Naive thymus-derived CD4-positive, alpha-beta T cell (primary cell): ENCODE measurements at regions not wholly inside any gene's neighbourhood (a gene's known extent, or its start where the extent isn't known, plus 50 kb on each side); places are given as distances from the start of the nearest gene placed in this dataset.
"Not testable (repeated sequence)": the region's sequence is repeated elsewhere in the genome, so short reads cannot be mapped to it uniquely, and the experiment has no call there.

Experiments
- ATAC-seq: fragments of 150-1000 bp; cut with Tn5 transposase; 2 replicates; pipeline ENCODE4 v1.10.0; 2021; ENCODE audit warnings: mild to moderate bottlenecking, moderate library complexity
- CTCF ChIA-PET: fragments of 350-600 bp; sonication (Branson Sonifier 250); formaldehyde crosslinking; loops from one replicate; lab custom pipeline; 2021; ENCODE audit warnings: antibody characterized with exemption; lab: Charles Lee
- POLR2A ChIA-PET: fragments of 350-600 bp; sonication (Branson Sonifier 250); formaldehyde crosslinking; loops from one replicate; lab custom pipeline; 2021; ENCODE audit warnings: antibody characterized with exemption, inconsistent platforms; lab: Charles Lee
- DNase-seq, 9 donors: peaks; one replicate each; pipeline versions ENCODE4 v3.0.0 to v3.0.0-alpha.2; 2020 to 2022; ENCODE audit warnings: mixed read lengths in 1 of 9
- H3K27ac ChIP-seq: one replicate; pipeline ENCODE4 v1.7.0; 2013; ENCODE audit warnings: mild to moderate bottlenecking, low read depth, low read length, moderate library complexity
- H3K27me3 ChIP-seq, 2 donors: one replicate each; pipeline ENCODE4 v1.7.0; 2013; ENCODE audit warnings: low read length in 2 of 2, mild to moderate bottlenecking in 2 of 2, moderate library complexity in 2 of 2; ENCODE audit not compliant: control insufficient read depth in 2 of 2, insufficient read depth in 2 of 2
- H3K36me3 ChIP-seq, 3 experiments: 1 replicate in 2 of 3; 2 replicates in 1 of 3; pipeline ENCODE4 v1.7.0; 2013; ENCODE audit warnings: low read length in 3 of 3, mild to moderate bottlenecking in 3 of 3, moderate library complexity in 1 of 3; ENCODE audit not compliant: insufficient read depth in 3 of 3, control insufficient read depth in 2 of 3
- H3K4me1 ChIP-seq, 2 donors: one replicate each; pipeline ENCODE4 v1.7.0; 2013; ENCODE audit warnings: low read length in 2 of 2, mild to moderate bottlenecking in 2 of 2, moderate library complexity in 1 of 2; ENCODE audit not compliant: control insufficient read depth in 2 of 2, insufficient read depth in 2 of 2
- H3K4me3 ChIP-seq: 2 replicates; pipeline ENCODE4 v1.7.0; 2013; ENCODE audit warnings: mild to moderate bottlenecking, low read length
- H3K9me3 ChIP-seq, 3 experiments: 1 replicate in 2 of 3; 2 replicates in 1 of 3; pipeline ENCODE4 v1.7.0; 2013; ENCODE audit warnings: low read length in 3 of 3; ENCODE audit not compliant: control insufficient read depth in 2 of 3
- H3K27ac Mint-ChIP-seq, 9 donors: one replicate each; pipeline ENCODE4 v1.8.0; 2020 to 2022; ENCODE audit warnings: mixed read lengths in 9 of 9, mild to moderate bottlenecking in 8 of 9, moderate library complexity in 5 of 9, inconsistent platforms in 2 of 9
- H3K27me3 Mint-ChIP-seq, 5 donors: one replicate each; pipeline ENCODE4 v1.8.0; 2021 to 2022; ENCODE audit warnings: mixed read lengths in 5 of 5, mild to moderate bottlenecking in 1 of 5
- H3K36me3 Mint-ChIP-seq, 5 donors: one replicate each; pipeline ENCODE4 v1.8.0; 2020 to 2022; ENCODE audit warnings: mixed read lengths in 5 of 5, mild to moderate bottlenecking in 3 of 5, inconsistent platforms in 1 of 5
- H3K4me1 Mint-ChIP-seq, 7 donors: one replicate each; pipeline ENCODE4 v1.8.0; 2020 to 2022; ENCODE audit warnings: mixed read lengths in 7 of 7, mild to moderate bottlenecking in 3 of 7, inconsistent platforms in 1 of 7
- H3K4me3 Mint-ChIP-seq, 10 donors: one replicate each; pipeline ENCODE4 v1.8.0; 2020 to 2022; ENCODE audit warnings: mild to moderate bottlenecking in 10 of 10, mixed read lengths in 10 of 10, moderate library complexity in 6 of 10, inconsistent platforms in 2 of 10
- H3K9me3 Mint-ChIP-seq, 11 donors: one replicate each; pipeline ENCODE4 v1.8.0; 2020 to 2022; ENCODE audit warnings: mixed read lengths in 11 of 11, mild to moderate bottlenecking in 4 of 11, inconsistent platforms in 1 of 11, moderate library complexity in 1 of 11
- intact Hi-C, 2 donors: fragments of 100-400 bp; cut with micrococcal nuclease; formaldehyde crosslinking; loops; one replicate each; pipeline ENCODE4 v1.15.1; 2023

GRCh38 chr7:68892236-68892635, 706.0 kb upstream of the AUTS2 start:
- Histone ChIP-seq H3K4me3 (no peak overlapping the region), H3K9me3 (no peaks in the 10 kb centered on the region), H3K27me3 (no peaks in the 10 kb centered on the region), H3K27ac (no peak overlapping the region), H3K4me1 (no peaks in the 10 kb centered on the region), H3K36me3 (no peaks in the 10 kb centered on the region)
- no peak for ATAC-seq
- CTCF ChIA-PET, result no interaction called here
- H3K27me3 Mint-ChIP-seq, result no peaks in the 10 kb centered on the region
- no peak for DNase-seq
- peaks cover 3 to 29% (median 8%) of the 10 kb centered on the region in 11 donors for H3K9me3 Mint-ChIP-seq
- no peaks in the 10 kb centered on the region for H3K4me1 Mint-ChIP-seq
- no peak overlapping the region for H3K27ac Mint-ChIP-seq
- intact Hi-C loops, result no loop called here
- POLR2A ChIA-PET, result no interaction called here
- no peaks in the 10 kb centered on the region for H3K36me3 Mint-ChIP-seq
- no peak overlapping the region for H3K4me3 Mint-ChIP-seq

- Mint-ChIP-seq H3K27me3 (no peaks in the 10 kb centered on the region), H3K9me3 (peaks cover 4 to 26% (median 9%) of the 10 kb centered on the region in 11 donors), H3K27ac (no peak overlapping the region), H3K4me3 (no peak overlapping the region), H3K36me3 (no peaks in the 10 kb centered on the region), H3K4me1 (no peaks in the 10 kb centered on the region)
- POLR2A ChIA-PET, result no interaction called here
- CTCF ChIA-PET, result no interaction called here
- intact Hi-C loops, result no loop called here
- Histone ChIP-seq H3K9me3 (no peaks in the 10 kb centered on the region), H3K4me1 (no peaks in the 10 kb centered on the region), H3K27me3 (no peaks in the 10 kb centered on the region), H3K4me3 (no peak overlapping the region), H3K27ac (no peak overlapping the region), H3K36me3 (no peaks in the 10 kb centered on the region)
- no peak for ATAC-seq
- no peak for DNase-seq
Observed at GRCh38 chr7:68893411-68893810, 704.9 kb upstream of the AUTS2 start.

GRCh38 chr7:68899156-68899555, 699.1 kb upstream of the AUTS2 start:
- H3K36me3 ChIP-seq, POLR2A ChIA-PET, intact Hi-C loops, H3K4me3 Mint-ChIP-seq, H3K4me3 ChIP-seq, H3K4me1 ChIP-seq, H3K36me3 Mint-ChIP-seq, H3K27me3 ChIP-seq, H3K9me3 ChIP-seq, DNase-seq, H3K27ac Mint-ChIP-seq, H3K27ac ChIP-seq, ATAC-seq, CTCF ChIA-PET, H3K4me1 Mint-ChIP-seq, H3K27me3 Mint-ChIP-seq: not testable (repeated sequence)
- H3K9me3 Mint-ChIP-seq, result peaks cover 6 to 36% (median 16%) of the 10 kb centered on the region in 11 donors

GRCh38 chr7:68900096-68900495, 698.2 kb upstream of the AUTS2 start:
- Histone ChIP-seq H3K36me3 (no peaks in the 10 kb centered on the region), H3K27me3 (no peaks in the 10 kb centered on the region), H3K27ac (no peak overlapping the region), H3K4me3 (no peak overlapping the region), H3K9me3 (no peaks in the 10 kb centered on the region), H3K4me1 (no peaks in the 10 kb centered on the region)
- DNase-seq (no peak), ATAC-seq (no peak)
- ChIA-PET POLR2A (no interaction called here), CTCF (no interaction called here)
- intact Hi-C loops, result no loop called here
- Mint-ChIP-seq H3K4me3 (no peak overlapping the region), H3K9me3 (peaks cover 6 to 35% (median 15%) of the 10 kb centered on the region in 11 donors), H3K27ac (no peak overlapping the region), H3K4me1 (no peaks in the 10 kb centered on the region), H3K36me3 (peaks cover 0 to 7% (median 0%) of the 10 kb centered on the region in 5 donors), H3K27me3 (no peaks in the 10 kb centered on the region)

GRCh38 chr7:68904630-68905029, 693.6 kb upstream of the AUTS2 start:
- H3K4me3 ChIP-seq, result no peak overlapping the region
- Mint-ChIP-seq H3K9me3 (peaks cover 6 to 38% (median 14%) of the 10 kb centered on the region in 11 donors), H3K36me3 (peaks cover 0 to 7% (median 0%) of the 10 kb centered on the region in 5 donors), H3K4me1 (no peaks in the 10 kb centered on the region), H3K27ac (no peak overlapping the region), H3K27me3 (peaks cover 0 to 6% (median 0%) of the 10 kb centered on the region in 5 donors), H3K4me3 (no peak overlapping the region)
- intact Hi-C loops, result no loop called here
- CTCF ChIA-PET, result no interaction called here
- no peaks in the 10 kb centered on the region for H3K36me3 ChIP-seq
- no peaks in the 10 kb centered on the region for H3K4me1 ChIP-seq
- H3K9me3 ChIP-seq, result no peaks in the 10 kb centered on the region
- no peak overlapping the region for H3K27ac ChIP-seq
- POLR2A ChIA-PET, result no interaction called here
- ATAC-seq (no peak), DNase-seq (no peak)
- no peaks in the 10 kb centered on the region for H3K27me3 ChIP-seq

- Mint-ChIP-seq H3K4me1 (no peaks in the 10 kb centered on the region), H3K9me3 (peaks cover 4 to 42% (median 12%) of the 10 kb centered on the region in 11 donors), H3K27ac (no peak overlapping the region), H3K4me3 (no peak overlapping the region), H3K27me3 (peaks cover 0 to 3% (median 0%) of the 10 kb centered on the region in 5 donors), H3K36me3 (no peaks in the 10 kb centered on the region)
- ChIA-PET CTCF (no interaction called here), POLR2A (no interaction called here)
- Histone ChIP-seq H3K4me3 (no peak overlapping the region), H3K9me3 (peaks cover 0 to 9% (median 0%) of the 10 kb centered on the region in 3 experiments), H3K27ac (no peak overlapping the region), H3K27me3 (no peaks in the 10 kb centered on the region), H3K4me1 (no peaks in the 10 kb centered on the region), H3K36me3 (no peaks in the 10 kb centered on the region)
- no peak for ATAC-seq
- no peak for DNase-seq
- intact Hi-C loops, result no loop called here
Observed at GRCh38 chr7:68911754-68912153, 686.5 kb upstream of the AUTS2 start.

- POLR2A ChIA-PET, result no interaction called here
- no peak for ATAC-seq
- H3K27me3 Mint-ChIP-seq, result no peaks in the 10 kb centered on the region
- peaks cover 3 to 46% (median 17%) of the 10 kb centered on the region in 11 donors for H3K9me3 Mint-ChIP-seq
- no peaks in the 10 kb centered on the region for H3K36me3 Mint-ChIP-seq
- H3K4me1 Mint-ChIP-seq, result no peaks in the 10 kb centered on the region
- no peaks in the 10 kb centered on the region for H3K27me3 ChIP-seq
- H3K36me3 ChIP-seq, result no peaks in the 10 kb centered on the region
- no peak overlapping the region for H3K4me3 ChIP-seq
- DNase-seq, result no peak
- H3K4me1 ChIP-seq, result no peaks in the 10 kb centered on the region
- no peak overlapping the region for H3K27ac Mint-ChIP-seq
- H3K27ac ChIP-seq, result no peak overlapping the region
- intact Hi-C loops, result no loop called here
- H3K4me3 Mint-ChIP-seq, result no peak overlapping the region
- CTCF ChIA-PET, result no interaction called here
- H3K9me3 ChIP-seq, result peaks cover 0 to 9% (median 0%) of the 10 kb centered on the region in 3 experiments
Observed at GRCh38 chr7:68914006-68914405, 684.3 kb upstream of the AUTS2 start.
